HG02623 (cell line): ENCODE measurements at regions not wholly inside any gene's neighbourhood (a gene's known extent, or its start where the extent isn't known, plus 50 kb on each side); places are given as distances from the start of the nearest gene placed in this dataset.
"Not testable (repeated sequence)": the region's sequence is repeated elsewhere in the genome, so short reads cannot be mapped to it uniquely, and the experiment has no call there.

ENCODE experiments used
- ATAC-seq: cut with Tn5 transposase; IDR thresholded peaks from one replicate; pipeline ENCODE4 v1.9.1; 2021; ENCODE audit warnings: moderate library complexity; ENCODE audit not compliant: unreplicated experiment

- ATAC-seq = no peak
These were observed 51.6 kb upstream of the MPP7 start for GRCh38 chr10:28354511-28354910.

DNA sequence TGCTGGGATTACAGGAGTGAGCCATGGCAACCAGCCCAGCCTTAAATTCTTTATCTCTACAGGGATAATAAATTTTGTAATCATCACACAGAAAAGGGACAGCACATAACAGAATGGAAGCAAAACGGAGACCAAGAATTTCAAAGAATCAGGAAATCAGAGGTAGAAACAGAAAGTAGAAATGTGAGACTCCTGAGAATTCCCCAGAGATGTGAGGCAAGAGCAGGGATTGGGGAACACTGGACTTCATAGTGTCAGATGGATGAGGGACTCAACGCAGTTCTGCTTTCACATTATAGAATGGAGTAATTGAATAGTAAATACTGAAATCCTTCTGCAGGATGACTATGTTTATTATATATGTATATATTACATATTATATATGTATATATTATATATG, 52.5 kb upstream of the MPP7 start:
- ATAC-seq = no peak

- no peak for ATAC-seq
These were observed 56.5 kb upstream of the MPP7 start for GRCh38 chr10:28359334-28359733.

DNA sequence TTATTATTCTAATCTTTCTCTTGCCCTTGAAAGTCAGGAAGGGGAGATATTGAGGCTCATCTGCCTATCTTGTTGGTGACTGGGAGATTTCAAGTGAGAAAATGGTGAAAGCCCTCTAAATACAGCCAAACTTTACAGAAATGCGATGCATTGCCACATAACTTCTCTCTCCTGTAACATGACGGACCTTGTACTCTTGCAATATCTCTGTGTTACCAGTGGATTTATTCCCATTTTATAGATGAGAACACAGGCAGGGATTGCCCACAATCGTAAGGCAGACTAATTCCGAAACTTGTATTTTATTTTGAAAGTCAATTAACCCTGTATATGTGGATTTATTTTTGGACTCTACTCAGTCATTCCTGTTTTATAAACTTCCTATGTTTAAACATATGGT, 57.3 kb upstream of the MPP7 start:
- no peak for ATAC-seq

DNA sequence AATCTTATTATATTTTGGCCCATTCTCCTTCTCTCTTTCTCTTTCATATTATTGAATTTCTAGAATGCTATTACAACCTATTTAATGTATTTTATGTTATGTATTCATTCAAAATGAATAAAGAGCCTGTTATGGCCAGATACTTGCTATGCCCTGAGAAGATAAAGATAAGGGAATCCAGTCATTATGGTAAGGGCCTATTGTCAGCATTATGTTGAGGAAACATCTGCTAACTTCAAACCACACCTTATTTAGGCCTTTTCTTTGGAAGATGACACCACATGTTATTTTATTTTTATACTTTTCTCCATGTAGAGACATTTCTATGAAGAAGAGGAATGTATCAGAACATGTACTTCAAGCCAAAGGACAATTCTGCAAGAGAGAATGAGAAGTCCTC, 60.5 kb upstream of the MPP7 start:
- no peak for ATAC-seq

DNA sequence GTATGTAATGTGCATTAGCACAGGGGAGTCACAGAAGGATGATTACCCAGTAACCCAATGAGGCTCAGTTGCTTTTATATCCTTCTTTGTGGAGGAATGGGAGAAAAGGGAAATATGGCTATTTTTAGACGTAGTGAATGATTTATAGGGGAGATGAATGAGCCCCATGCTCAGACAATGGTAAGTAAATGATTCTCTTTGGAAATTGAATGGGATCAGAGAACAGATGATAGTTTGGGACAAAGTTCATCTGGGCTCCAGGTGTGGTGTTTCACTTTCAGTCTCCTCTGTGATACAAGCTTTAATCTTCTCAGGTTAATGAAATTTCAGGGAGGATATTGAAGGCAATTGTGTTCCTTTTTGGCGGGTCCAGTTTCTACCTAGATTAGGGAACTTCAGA, 63.0 kb upstream of the MPP7 start:
- ATAC-seq = no peak

DNA sequence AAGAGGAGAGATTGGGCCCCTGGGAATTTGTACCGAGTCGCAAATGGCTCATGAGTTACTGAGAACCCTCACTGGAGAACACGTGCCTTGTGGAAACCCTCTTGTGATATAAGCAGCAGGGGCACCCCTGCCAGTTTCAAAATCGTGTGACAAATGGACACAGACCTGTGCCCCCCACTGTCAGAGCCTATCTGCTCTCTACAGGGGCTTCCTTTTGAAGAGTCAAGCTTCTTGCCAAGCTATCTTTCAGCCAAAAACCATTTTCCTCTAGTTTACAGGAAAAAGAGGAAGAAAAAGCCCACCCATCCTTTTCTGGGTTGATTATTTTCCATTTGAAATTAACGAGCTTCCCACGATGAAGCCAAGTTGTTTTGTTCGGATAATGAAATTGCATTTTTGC, 64.1 kb upstream of the MPP7 start:
- ATAC-seq = no peak

DNA sequence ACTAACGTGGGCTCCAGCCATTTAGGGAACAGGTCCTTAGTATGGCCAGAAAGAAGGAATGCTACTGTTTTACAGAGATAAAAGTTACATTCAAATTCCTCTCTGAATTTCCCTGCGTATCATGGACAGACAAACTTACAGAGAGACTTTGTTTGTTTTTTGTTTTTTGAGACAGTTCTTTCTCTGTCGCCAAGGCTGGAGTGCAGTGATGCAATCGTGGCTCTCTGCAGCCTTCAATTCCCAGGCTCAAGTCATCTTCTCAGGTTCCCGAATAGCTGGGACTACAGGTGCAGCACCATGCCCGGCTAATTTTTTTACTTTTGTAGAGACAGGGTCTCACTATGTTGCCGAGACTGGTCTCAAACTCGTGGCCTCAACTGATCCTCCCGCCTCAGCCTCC, 64.5 kb upstream of the MPP7 start:
- no peak for ATAC-seq

DNA sequence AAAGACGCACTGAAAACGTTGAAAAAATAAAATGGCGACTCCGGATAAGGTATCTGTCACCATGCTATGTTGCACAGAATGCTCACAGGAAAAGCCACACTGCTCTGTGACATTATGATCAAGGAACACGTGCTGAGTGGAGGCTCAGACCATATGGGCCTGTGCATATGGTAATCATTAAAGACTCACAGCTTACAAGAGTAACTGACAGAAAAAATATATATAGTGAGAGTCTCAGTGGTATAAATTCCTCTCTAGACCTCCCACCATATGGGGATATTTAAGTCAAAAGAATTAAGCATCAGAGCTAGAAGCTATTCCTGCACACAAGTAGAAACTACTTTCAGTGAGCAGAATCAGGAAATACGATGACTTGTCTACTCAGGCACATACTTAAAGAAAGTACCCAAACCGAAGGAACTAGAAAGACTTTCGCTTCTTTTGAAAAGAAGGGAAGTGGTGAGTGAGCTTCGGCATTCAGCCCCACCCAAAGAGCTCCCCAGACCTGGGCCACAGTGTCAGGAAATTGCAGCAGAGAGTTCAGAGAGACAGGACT, 65.1 kb upstream of the MPP7 start:
- ATAC-seq = peak; percentile 94

DNA sequence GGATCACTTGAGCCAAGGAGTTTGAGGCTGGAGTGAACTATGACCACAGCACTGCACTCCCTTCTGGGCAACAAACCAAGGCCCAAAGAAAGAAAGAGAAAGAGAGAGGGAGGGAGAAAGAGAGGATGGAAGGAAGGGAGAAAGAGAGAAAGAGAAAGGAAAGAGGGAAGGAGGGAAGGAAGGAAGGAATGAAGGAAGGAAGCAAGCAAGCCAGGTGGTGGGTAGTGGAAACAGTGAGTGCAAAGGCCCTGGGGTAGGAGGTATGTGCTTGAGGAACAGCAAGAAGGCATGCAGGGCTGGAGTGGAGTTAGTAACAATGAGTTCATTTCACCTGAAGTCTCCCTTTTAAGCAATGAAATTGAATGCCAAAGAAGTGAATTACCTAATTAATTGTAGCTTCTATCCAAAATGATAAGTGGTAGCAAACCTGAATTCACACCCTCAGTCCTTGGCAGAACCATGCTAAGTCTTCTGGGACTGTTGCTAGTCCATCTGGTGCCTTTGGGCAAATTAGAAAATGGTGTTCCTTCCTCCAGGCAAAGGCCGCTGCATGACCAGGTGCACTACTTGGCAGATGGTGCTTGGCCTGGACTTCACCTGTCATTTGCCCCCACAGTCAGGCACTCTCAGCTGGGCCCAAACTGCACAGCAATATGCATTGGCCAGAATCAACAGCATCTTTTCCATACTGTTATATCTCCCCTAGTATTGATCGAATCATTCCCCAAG, 67.4 kb upstream of the MPP7 start:
- ATAC-seq = no peak

- ATAC-seq = not testable (repeated sequence)
These were observed 68.8 kb upstream of the MPP7 start for GRCh38 chr10:28371638-28372037.

DNA sequence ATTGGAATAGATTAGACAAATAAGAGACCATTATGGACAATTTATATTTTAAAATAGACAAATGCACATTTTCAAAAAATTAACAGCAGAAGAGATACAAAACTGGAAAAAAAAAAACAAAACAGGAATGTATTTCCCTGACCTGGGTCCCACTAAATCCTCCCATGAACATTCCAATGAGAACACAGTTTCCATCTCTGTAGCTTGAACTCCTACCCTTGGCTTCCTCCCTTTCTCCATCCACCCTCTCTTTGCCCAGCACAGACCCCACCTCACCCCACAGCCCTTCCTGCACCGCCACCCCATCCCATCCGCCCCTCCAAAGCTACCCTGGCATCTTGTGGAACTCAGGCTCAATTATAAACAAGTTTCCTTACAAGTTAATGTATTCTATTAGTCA, 71.2 kb upstream of the MPP7 start:
- ATAC-seq = no peak

- ATAC-seq = no peak
These were observed 72.8 kb upstream of the MPP7 start for GRCh38 chr10:28375399-28376354.

DNA sequence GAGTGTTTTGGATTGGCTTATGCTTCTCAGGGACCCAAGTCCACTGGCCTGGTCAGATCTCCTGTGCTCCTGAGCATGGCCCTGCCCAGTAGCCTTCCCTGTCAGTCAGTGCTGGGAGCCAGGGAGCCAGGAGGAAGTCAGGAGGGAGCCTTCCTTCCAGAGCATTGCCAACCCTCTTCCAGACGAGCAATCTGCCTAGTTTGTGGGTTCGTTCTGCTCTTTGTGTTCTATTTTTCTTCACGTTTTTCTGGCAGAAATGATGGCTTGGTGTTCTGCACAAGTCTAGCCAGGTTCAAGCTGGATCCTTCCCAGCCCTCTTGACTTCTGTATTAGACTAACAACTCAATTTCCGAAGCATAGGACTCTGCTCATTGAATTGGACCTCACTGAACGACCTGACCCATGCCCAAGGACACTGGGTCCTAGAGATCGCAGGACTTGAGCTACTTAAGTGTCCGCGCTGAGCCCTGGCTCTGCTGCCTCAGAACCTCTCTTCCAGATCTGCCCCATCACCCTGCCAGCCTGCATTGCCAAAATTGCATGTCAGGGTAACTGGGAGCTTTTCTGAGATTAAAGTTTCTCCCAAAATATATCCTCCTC, 76.2 kb upstream of the MPP7 start:
- ATAC-seq = no peak

DNA sequence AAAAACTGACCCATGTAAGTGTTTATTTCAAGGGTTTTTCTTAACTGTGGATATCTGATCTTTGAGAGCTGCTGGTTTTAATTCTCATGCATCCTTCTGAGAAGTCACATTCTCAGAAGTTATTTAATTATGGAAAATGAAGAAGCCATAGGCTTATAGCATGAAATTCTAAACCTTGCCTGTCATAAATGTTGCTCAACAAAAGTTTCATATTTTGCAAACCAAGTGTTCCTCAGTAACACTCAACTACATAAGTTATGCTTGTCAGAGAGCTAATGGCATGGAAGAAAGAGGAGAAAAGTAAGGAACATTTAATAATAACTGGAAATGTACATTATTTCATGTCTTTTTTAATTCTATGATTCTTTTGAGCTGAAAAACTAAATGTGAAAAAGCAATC, 78.6 kb upstream of the MPP7 start:
- no peak for ATAC-seq

GRCh38 chr10:28381903-28382347, 79.1 kb upstream of the MPP7 start:
- ATAC-seq = no peak

GRCh38 chr10:28382525-28383269, 79.8 kb upstream of the MPP7 start:
- ATAC-seq = no peak

GRCh38 chr10:28384557-28384956, 81.7 kb upstream of the MPP7 start:
- ATAC-seq = no peak

DNA sequence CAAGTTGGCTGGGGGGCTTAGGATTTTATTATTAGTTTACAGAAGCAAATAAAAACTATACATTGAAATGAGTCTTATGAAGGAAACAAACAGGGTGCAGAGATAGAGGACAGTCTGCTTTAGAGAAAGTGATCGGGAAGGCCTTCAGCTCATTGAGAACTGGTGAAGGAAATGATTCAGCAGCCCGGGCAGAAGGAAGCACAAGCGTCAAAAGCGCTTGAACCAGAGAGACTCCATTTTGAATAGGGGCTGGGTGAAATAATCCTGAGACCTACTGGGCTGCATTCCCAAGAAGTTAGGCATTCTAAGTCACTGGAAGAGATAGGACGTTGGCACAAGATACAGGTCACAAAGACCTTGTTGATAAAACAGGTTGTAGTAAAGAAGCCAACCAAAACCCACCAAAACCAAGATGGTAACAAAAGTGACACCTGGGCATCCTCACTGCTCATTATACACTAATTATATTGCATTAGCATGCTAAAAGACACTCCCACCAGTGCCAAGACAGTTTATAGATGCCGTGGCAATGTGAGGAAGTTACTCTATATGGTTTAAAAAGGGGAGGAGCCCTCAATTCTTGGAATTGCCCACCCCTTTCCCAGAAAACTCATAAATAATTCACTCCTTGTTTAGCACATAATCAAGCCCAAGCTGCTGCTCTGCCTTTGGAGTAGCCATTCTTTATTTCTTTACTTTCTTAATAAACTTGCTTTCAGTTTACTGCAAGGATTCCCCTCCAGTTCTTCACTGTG, 83.1 kb upstream of the MPP7 start:
- ATAC-seq = no peak

DNA sequence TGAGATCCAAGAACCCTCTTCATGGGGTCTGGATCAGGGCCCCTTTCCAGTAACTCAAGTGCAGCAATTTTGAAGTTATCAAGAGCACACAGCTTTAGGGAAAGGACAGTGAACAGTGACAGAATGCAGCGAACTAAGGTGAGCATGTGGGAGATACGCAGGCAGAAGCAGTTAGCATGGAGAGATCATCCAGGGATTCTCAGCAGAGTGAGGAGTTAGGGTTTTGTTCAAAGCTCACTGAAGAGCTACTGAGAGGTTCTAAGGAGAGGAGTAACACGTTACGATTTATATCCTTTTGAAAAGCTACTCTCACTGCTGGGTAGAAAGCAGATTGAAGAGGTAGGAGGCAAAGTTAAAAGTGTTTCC, 83.6 kb upstream of the MPP7 start:
- no peak for ATAC-seq
